ES-I3 (cell line): ENCODE measurements at regions not wholly inside any gene's neighbourhood (a gene's known extent, or its start where the extent isn't known, plus 50 kb on each side); places are given as distances from the start of the nearest gene placed in this dataset.

Experiments
- H3K36me3 ChIP-seq: 2 replicates; pipeline ENCODE4 v1.6.1; 2013; ENCODE audit warnings: mild to moderate bottlenecking, low read length, control low read depth, moderate library complexity; ENCODE audit not compliant: insufficient read depth
- H3K4me1 ChIP-seq: 2 replicates; pipeline ENCODE4 v1.6.1; 2013; ENCODE audit warnings: mild to moderate bottlenecking, control low read depth, low read length; ENCODE audit not compliant: insufficient read depth
- H3K9ac ChIP-seq: 2 replicates; pipeline ENCODE4 v1.6.1; 2013; ENCODE audit warnings: low read depth, mild to moderate bottlenecking, low read length, moderate library complexity
- H3K9me3 ChIP-seq: 2 replicates; pipeline ENCODE4 v1.6.1; 2013; ENCODE audit warnings: mild to moderate bottlenecking, low read length, moderate library complexity; ENCODE audit not compliant: control insufficient read depth, insufficient read depth

- H3K36me3 ChIP-seq, result no peaks in the 10 kb centered on the region
- H3K4me1 ChIP-seq, result peaks cover 4% of the 10 kb centered on the region; the same call in 1 of the 2 replicates
- no peaks in the 10 kb centered on the region for H3K9me3 ChIP-seq
- H3K9ac ChIP-seq, result no peak overlapping the region
Measured at GRCh38 chr7:96400001-96400400, 78.1 kb upstream of the SLC25A13 start.

- Histone ChIP-seq H3K36me3 (no peaks in the 10 kb centered on the region), H3K9ac (no peak overlapping the region), H3K4me1 (peaks cover 4% of the 10 kb centered on the region; the same call in 1 of the 2 replicates), H3K9me3 (no peaks in the 10 kb centered on the region)
Measured at GRCh38 chr7:96397936-96398598, 76.2 kb upstream of the SLC25A13 start.

DNA sequence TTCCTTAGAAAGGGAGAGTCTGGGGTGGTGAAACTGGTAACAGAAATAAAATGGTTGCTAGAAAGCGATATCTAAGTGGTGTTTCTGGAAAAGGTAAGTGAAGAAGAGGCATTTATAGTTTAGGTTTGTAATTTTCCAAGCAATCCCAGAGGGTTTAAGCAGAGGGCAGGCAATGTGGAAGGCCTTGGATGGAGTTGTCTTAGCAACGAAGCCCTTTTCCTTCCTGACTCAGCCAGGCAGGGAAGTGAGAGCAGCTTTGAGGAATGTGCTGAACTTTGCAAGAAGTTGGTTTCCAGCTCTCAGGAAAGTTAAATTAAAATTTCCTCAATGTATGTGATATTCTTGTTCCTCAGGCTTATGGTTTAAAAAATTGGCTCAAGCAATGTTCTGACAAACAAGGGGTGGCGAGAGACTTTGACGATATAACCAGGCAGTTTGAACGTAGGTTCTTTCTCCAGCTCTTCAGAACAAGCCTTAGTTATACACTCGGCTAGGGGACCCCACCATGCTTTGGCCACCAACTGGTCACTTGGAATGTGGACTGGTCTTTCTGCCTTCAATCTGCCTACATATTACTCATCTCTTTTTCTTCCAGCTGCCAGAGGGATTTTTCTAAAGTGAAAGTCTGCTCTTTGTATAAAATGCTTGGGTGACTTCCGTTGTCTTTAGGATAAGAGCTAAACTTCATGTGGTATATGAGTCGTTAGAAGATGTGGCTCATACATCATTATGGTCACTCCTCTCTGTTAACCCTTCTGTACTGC, 66.9 kb upstream of the SLC25A13 start:
- peaks cover 6% of the 10 kb centered on the region for H3K4me1 ChIP-seq
- no peaks in the 10 kb centered on the region for H3K9me3 ChIP-seq
- no peaks in the 10 kb centered on the region for H3K36me3 ChIP-seq
- no peak overlapping the region for H3K9ac ChIP-seq

GRCh38 chr7:96388166-96388565, 66.3 kb upstream of the SLC25A13 start:
- no peaks in the 10 kb centered on the region for H3K36me3 ChIP-seq
- peaks cover 6% of the 10 kb centered on the region for H3K4me1 ChIP-seq
- no peaks in the 10 kb centered on the region for H3K9me3 ChIP-seq
- no peak overlapping the region for H3K9ac ChIP-seq

DNA sequence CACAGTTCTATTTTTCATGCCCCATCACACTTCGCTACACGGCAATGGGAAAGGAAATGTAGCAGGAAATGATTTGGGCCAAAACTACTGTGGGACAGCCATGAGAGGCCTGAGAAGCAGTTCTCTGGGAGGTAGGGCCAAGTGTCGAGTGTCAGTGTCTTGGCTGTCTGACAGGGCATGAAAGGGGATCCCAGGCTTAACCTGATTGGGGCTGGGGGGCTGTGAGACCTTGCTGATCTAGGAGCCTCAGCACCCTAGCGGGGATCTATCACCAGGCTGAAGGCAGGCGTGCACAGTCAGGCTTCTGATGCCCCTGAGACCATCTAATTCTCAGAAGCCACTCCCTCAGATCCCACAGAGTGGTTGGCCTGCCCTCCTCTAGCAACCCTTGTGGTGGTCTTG, 58.2 kb upstream of the SLC25A13 start:
- H3K9ac ChIP-seq, result no peak overlapping the region
- no peaks in the 10 kb centered on the region for H3K4me1 ChIP-seq
- H3K36me3 ChIP-seq, result no peaks in the 10 kb centered on the region
- no peaks in the 10 kb centered on the region for H3K9me3 ChIP-seq

DNA sequence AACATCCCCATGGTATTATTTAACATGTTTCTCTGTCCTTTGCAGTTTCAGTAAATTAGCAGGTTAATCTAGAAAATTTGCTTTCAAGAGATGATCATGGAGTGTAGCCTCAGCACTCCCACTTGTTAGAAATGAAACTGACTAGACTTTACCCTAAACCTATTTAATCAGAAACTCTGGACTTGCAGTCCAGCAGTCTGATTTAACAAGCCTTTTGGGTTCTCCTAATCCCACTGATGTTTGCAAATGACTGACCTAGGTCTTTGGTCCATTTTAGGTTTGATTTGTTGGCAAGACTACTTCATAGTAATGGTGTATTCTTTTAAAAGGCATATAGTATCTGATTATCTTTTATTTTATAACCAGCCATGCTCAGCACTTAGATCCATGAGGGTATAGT, 55.5 kb upstream of the SLC25A13 start:
- no peak overlapping the region for H3K9ac ChIP-seq
- H3K4me1 ChIP-seq, result no peaks in the 10 kb centered on the region
- H3K36me3 ChIP-seq, result no peaks in the 10 kb centered on the region
- no peaks in the 10 kb centered on the region for H3K9me3 ChIP-seq
